Gastroesophageal sphincter (tissue), 3 donors: ENCODE measurements at regions not wholly inside any gene's neighbourhood (a gene's known extent, or its start where the extent isn't known, plus 50 kb on each side); places are given as distances from the start of the nearest gene placed in this dataset.

Experiments
- CTCF ChIP-seq, 4 experiments: fragments of 200-600 bp in 2 of 4; fragments of 450-650 bp in 2 of 4; sonication (generic) in 1 of 4; IDR thresholded peaks; one replicate each; pipeline ENCODE4 v1.5.1; 2017 to 2019; ENCODE audit warnings: antibody characterized with exemption in 4 of 4, mild to moderate bottlenecking in 2 of 4, moderate library complexity in 2 of 4
- POLR2A ChIP-seq, 2 donors: fragments of 450-650 bp; IDR thresholded peaks; one replicate each; pipeline ENCODE4 v1.6.1; 2017; ENCODE audit warnings: antibody characterized with exemption in 2 of 2, mild to moderate bottlenecking in 2 of 2, moderate library complexity in 1 of 2

- TF ChIP-seq CTCF (IDR thresholded peaks at IDR 0.05) (no peak), POLR2A (IDR thresholded peaks at IDR 0.05) (no peak)
These were observed 186.8 kb downstream of the TMEM161B start for GRCh38 chr5:88081877-88082276.
